RWPE2 (cell line): ENCODE measurements at regions not wholly inside any gene's neighbourhood (a gene's known extent, or its start where the extent isn't known, plus 50 kb on each side); places are given as distances from the start of the nearest gene placed in this dataset.

Experiments used
- ATAC-seq: fragments of 200-7000 bp; cut with Tn5 transposase; 3 replicates; pipeline ENCODE4 v1.9.1; 2021; ENCODE audit warnings: low read depth
- DNase-seq: peaks from one replicate; pipeline ENCODE4 v3.0.0-alpha.2; 2020; ENCODE audit warnings: low spot score
- H3K27ac ChIP-seq: fragments of 450-650 bp; 2 replicates; pipeline ENCODE4 v1.5.1; 2017; ENCODE audit warnings: mild to moderate bottlenecking; ENCODE audit not compliant: poor library complexity, severe bottlenecking
- H3K27me3 ChIP-seq: fragments of 250-450 bp; sonication (Bioruptor Pico); 2 replicates; pipeline ENCODE4 v1.5.1; 2021; ENCODE audit warnings: mild to moderate bottlenecking, moderate library complexity; ENCODE audit not compliant: insufficient read depth, poor library complexity, severe bottlenecking
- H3K36me3 ChIP-seq: fragments of 250-450 bp; sonication (Bioruptor Pico); 2 replicates; pipeline ENCODE4 v1.5.1; 2020; ENCODE audit warnings: low read depth, mild to moderate bottlenecking, moderate library complexity
- H3K4me1 ChIP-seq: fragments of 250-450 bp; sonication (Bioruptor Pico); 2 replicates; pipeline ENCODE4 v1.5.1; 2021; ENCODE audit warnings: mild to moderate bottlenecking, moderate library complexity; ENCODE audit not compliant: insufficient read depth, poor library complexity, severe bottlenecking
- H3K4me3 ChIP-seq: fragments of 250-450 bp; sonication (Bioruptor Pico); 2 replicates; pipeline ENCODE4 v1.5.1; 2021; ENCODE audit warnings: mild to moderate bottlenecking, moderate library complexity; ENCODE audit not compliant: severe bottlenecking
- H3K9me3 ChIP-seq: fragments of 250-450 bp; sonication (Bioruptor Pico); 2 replicates; pipeline ENCODE4 v1.5.1; 2021; ENCODE audit warnings: mild to moderate bottlenecking, moderate library complexity; ENCODE audit not compliant: severe bottlenecking
- TF ChIP-seq, protein P1 (sequence below): fragments of 450-650 bp; IDR thresholded peaks from one replicate; pipeline ENCODE4 v1.5.1; 2017; ENCODE audit warnings: mild to moderate bottlenecking, moderate library complexity; ENCODE audit not compliant: poor library complexity, severe bottlenecking

DNA sequence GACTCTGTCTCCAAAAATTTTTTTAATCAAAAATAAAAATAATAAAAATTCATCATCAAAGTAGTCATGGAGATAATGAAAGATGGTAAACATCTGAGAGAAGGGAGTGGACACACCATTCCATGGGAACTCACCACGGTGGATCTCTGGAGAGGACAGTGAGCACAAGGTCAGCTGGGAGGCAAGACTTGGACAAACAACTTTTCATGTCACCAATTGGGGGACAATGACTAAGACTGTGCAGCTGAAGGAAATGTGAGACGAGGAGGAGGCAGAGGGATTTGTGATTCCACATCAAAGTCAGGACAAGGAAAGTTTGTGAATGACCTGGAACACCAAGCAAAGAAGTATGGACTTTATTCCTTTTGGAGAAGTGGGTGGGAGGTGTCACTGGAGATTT, 121.0 kb upstream of the SH3BP4 start:
- DNase-seq (no peak), ATAC-seq (no peak)
- no peaks in the 10 kb centered on the region for H3K9me3 ChIP-seq
- H3K36me3 ChIP-seq: no peaks in the 10 kb centered on the region
- H3K4me3 ChIP-seq: no peak overlapping the region
- TF ChIP-seq, protein P1, sequence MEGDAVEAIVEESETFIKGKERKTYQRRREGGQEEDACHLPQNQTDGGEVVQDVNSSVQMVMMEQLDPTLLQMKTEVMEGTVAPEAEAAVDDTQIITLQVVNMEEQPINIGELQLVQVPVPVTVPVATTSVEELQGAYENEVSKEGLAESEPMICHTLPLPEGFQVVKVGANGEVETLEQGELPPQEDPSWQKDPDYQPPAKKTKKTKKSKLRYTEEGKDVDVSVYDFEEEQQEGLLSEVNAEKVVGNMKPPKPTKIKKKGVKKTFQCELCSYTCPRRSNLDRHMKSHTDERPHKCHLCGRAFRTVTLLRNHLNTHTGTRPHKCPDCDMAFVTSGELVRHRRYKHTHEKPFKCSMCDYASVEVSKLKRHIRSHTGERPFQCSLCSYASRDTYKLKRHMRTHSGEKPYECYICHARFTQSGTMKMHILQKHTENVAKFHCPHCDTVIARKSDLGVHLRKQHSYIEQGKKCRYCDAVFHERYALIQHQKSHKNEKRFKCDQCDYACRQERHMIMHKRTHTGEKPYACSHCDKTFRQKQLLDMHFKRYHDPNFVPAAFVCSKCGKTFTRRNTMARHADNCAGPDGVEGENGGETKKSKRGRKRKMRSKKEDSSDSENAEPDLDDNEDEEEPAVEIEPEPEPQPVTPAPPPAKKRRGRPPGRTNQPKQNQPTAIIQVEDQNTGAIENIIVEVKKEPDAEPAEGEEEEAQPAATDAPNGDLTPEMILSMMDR: no peak
- H3K27ac ChIP-seq: no peak overlapping the region
- no peaks in the 10 kb centered on the region for H3K4me1 ChIP-seq
- no peaks in the 10 kb centered on the region for H3K27me3 ChIP-seq

DNA sequence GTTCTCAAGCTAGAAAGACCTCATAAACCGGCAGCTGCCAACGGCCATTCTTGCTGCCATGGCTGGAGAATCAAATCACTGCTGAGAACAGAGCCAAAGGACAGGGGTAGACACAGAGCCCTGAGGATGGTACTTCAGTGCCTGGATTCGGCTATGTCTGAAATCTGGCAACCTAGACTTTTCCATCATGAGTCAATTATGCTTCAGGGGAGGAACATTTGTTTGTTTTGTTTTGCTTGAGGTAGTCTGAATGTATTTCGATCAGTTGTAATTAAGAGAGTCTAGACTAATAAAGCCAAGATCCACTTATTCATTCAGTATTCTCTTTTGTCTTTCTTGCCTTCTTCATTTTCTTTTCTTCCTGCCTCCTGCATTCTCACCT, 122.8 kb upstream of the SH3BP4 start:
- Histone ChIP-seq H3K36me3 (no peaks in the 10 kb centered on the region), H3K4me1 (peaks cover 2% of the 10 kb centered on the region), H3K27ac (no peak overlapping the region), H3K27me3 (no peaks in the 10 kb centered on the region), H3K4me3 (no peak overlapping the region), H3K9me3 (no peaks in the 10 kb centered on the region)
- DNase-seq: no peak
- TF ChIP-seq, protein P1: no peak
- no peak for ATAC-seq

DNA sequence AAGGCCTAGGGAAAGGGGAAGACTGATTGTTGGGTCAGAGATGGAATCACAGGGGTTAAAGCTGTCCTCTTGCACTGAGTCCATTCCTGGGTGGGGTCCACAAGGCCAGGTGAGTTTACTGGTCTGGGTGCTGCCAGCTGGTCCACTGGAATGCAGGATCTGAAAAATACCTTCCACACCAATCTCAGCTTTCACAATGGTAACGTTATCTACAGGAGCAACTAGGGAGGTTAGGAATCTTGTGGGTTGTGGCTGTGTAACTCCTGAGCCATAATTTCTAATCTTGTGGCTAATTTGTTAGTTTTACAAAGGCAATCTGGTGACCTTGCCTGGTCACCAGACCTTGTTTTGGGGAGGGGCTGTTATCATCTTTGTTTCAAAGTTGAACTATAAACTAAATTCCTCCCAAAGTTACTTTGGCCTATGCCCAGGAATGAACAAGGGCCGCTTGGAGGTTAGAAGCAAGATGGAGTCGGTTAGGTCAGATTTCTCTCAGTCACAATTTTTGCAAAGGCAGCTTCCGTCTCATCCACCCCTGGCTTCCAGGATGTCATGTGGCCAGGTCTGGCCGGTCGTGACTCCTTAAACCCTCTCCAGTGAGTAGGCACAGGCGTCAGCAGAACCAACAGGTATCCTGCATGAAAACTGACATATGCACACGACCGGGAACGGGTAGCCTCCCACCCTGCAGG, 123.3 kb upstream of the SH3BP4 start:
- Histone ChIP-seq H3K4me3 (no peak overlapping the region), H3K27me3 (no peaks in the 10 kb centered on the region), H3K4me1 (peaks cover 7% of the 10 kb centered on the region), H3K36me3 (no peaks in the 10 kb centered on the region), H3K9me3 (no peaks in the 10 kb centered on the region), H3K27ac (no peak overlapping the region)
- TF ChIP-seq, protein P1: no peak
- no peak for DNase-seq
- ATAC-seq: no peak

DNA sequence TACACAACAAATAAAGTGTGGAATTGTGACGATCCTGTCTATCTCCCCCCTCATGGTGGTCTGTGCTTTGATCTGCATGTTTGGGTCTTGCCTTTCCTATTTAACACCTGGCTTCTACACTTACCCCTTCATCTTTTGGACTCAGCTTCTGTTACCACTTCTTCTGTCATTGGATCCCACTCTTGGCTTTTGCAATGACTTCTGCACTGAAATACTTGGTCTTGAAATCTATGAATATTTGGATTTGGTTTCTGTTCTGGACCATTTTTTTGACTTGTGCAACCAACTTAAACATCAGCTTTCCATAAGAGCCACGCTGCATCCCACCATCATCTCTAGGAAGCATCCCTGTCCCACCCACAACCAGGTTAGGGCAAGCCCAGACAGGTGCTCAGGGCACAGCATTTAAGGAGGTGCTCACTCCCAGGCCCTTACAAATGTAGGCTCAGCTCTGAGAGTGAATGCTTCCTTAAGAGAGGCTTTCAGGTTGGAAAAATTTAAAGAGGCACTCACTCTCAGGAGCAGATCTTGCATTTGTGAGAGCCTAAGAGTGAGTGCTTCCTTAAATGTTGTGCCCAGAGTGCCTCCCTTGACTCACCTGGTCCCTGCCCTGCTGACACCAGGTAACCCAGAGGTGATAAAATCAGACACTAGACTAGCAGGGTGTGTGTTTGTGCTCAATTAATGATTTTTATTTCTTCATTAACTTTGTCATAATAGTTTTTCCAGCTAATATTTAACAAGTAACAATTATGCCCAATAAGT, 124.5 kb upstream of the SH3BP4 start:
- H3K36me3 ChIP-seq: no peaks in the 10 kb centered on the region
- ATAC-seq: no peak
- no peak overlapping the region for H3K27ac ChIP-seq
- no peak overlapping the region for H3K4me3 ChIP-seq
- no peaks in the 10 kb centered on the region for H3K9me3 ChIP-seq
- no peaks in the 10 kb centered on the region for H3K27me3 ChIP-seq
- DNase-seq: no peak
- peaks cover 9% of the 10 kb centered on the region for H3K4me1 ChIP-seq
- TF ChIP-seq, protein P1: no peak

DNA sequence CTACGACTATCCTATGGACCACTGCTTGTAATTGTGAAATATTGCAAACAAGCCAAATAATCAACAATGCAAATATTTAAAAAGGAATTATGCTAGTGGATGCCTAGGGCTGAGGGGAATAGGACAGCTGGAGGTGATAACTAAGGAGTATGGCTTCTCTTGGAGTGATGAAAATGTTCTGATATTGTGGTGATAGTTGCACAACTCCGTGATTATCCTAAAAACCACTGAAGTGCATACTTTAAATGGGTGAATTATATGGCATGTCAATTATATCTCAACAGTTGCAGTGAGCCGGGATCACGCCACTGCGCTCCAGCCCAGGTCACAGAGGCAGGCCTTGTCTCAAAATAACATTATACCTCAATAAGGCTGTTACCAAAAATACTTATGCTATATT, 125.1 kb upstream of the SH3BP4 start:
- peaks cover 9% of the 10 kb centered on the region for H3K4me1 ChIP-seq
- no peaks in the 10 kb centered on the region for H3K27me3 ChIP-seq
- no peaks in the 10 kb centered on the region for H3K36me3 ChIP-seq
- no peaks in the 10 kb centered on the region for H3K9me3 ChIP-seq
- H3K4me3 ChIP-seq: no peak overlapping the region
- TF ChIP-seq, protein P1: no peak
- DNase-seq: no peak
- ATAC-seq: no peak
- H3K27ac ChIP-seq: no peak overlapping the region
